NCI-H82 treated with DMSO at 0.1 percent for 48 hours (cell line): ENCODE measurements at regions not wholly inside any gene's neighbourhood (a gene's known extent, or its start where the extent isn't known, plus 50 kb on each side); places are given as distances from the start of the nearest gene placed in this dataset.
A peak's percentile ranks its signal among the peaks of the same experiment; 100 is the strongest.

ENCODE experiments used
- DNase-seq: peaks from one replicate; lab custom pipeline; 2025; ENCODE audit not compliant: unreplicated experiment; lab: John Stamatoyannopoulos, UW

DNA sequence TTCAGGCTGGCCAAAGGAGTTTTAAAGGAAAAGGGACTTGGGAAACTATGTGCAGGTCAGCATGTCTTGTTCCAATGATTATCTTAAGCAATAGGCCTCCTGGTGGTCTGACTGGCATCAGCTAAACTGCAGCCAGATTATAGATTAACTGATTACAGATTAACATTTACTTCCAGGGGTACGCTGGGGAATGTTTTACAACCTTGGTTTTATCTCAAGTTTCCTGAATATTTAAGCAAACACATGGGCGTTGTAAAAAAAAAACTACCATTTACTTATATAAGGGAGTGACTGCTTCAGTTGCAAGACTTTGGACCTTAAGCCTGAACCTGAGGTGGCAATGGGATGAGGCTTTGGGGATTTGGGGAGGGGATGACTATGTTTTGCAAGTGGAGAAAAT, 600.6 kb upstream of the B3GALT2 start:
- no peak for DNase-seq

DNA sequence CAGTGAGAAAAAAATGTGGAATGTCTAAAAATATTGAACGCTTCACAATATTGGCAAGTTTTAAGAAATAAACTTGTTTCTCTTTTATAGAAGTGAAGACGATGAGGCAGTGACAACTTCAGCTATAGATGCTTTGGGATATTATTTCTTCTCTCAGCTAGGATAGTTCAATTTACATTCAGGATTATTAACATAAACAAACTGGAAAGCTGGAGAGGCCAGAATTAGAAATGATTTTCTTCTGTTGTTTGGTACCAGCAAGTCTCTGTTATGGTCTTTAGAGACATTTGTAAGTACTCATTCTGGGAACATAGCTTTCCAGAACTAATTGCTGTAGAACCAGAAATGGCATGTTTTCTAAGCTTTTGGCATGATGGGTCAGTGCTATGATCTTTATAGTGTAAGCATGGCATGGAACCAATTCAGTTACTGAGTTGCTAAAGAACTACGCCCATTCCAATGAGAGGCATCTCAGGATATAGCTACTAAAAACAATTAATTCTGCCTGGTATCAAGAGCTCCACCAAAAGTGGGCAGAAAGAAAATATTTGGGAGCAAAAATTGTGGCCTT, 599.5 kb upstream of the B3GALT2 start:
- no peak for DNase-seq

DNA sequence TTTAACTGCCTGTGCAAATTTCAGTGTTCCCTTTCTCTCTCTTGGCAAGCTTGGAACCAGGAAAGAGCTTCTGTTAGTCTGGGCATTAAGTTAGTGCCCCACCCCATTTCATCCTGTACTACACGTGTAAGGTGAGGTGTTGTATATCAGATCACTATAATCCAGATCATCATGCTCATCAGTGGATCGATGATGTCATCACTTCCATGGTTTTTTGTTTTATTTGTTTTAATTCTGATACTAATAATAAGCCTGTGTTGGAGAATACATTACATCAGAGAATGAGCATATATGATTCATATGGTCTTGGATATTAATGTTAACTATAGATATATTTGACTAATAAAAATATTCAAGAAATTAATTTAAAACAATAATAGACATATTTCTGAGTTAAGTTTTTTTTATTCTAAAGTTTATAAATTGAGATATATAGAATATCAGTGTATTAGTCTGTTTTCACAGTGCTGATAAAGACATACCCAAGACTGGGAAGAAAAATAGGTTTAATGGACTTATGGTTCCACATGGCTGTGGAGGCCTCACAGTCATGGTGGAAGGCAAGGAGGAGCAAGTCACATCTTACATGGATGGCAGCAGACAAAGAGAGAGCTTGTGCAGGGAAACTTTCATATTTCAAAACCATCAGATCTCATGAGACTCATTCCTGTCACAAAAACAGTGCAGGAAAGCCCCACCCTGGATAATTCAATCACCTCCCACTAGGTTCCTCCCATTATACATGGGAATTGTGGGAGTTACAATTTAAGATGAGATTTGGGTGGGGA, 588.3 kb upstream of the B3GALT2 start:
- DNase-seq: no peak

DNA sequence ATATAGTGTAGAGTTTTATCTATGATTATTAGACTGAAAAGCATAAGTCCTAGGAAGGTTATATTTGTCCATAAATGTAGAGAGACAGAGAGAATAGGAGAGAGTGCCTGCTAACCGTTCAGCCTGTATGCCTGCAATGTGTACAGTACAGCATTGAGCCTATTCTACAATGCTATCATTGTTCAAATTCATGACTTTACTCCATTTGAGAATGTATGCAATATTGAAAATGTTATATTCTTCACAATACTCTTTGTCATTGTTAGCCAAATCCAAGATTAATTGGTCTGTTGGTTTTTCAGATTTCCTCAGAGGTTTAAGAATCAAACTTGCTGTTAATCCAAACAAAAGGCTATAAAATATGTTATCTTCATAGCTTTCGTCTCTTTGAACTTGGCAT, 585.2 kb upstream of the B3GALT2 start:
- no peak for DNase-seq

DNA sequence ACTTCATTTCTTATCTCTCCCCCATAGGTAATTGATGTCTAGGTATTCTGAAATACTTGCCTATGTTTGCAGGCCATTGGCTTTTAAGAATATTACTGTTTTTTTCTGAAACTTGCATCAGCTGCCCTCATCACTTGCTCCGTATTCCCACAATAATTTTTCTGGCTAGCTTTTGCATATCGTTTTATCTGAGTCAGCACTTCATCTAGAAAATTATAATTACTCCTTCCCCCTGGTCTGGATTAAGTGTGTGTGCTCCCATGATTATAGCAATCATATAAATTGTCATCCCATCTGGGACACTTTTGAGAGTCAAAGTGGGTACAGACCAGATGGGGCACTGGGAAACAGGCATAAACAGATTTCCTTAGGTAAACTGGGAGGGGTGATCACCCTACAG, 583.2 kb upstream of the B3GALT2 start:
- DNase-seq: peak; percentile 19

DNA sequence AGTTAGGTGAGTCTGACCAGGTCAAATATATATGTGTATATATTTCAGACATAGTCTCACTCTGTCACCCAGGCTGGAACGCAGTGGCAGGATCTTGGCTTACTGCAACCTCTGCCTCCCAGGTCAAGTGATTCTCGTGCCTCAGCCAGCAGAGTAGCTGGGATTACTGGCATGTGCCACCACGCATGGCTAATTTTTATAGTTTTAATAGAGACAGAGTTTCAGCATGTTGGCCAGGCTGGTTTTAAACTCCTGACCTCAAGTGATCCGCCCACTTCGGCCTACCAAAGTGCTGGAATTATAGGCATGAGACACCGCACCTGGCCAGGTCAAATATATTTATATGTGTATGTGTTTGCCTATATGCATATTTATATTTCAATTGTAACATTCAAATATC, 581.5 kb upstream of the B3GALT2 start:
- no peak for DNase-seq

DNA sequence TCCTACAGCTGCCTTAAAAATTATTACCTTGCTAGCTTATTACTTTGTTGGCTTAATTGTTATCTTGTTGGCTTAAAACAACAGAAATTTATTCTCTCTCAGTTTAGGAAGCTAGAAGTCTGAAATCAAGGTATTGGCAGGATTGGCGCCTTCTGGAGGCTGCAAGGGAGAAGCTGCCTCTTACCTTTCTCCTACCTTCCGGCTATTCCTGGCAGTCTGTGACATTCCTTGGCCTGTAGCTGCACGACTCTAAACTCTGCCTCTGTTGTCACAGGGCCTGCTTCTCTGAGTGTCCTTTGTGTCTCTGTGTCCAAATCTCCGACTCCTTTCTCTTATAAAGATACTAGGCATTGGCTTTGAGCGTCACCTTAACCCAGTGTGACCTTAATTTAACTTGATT, 579.9 kb upstream of the B3GALT2 start:
- no peak for DNase-seq

DNA sequence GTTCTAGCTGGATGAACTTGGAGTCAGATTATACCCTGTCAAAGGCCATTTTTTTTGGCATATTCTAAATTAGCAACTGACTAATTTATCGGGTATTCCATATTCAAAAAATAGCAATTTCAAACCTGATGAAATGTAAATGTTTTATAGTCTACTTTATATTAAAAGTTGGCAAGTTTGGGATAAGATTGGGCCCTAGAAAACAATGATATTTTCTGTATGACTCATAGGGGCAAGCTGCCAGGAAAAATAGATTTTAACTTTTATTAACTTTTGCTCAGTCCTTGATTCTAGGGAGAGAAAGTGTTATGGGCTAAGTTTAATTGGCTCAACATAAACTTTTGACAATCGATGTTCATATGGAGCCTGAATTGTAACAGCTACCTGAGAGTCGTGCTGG, 576.9 kb upstream of the B3GALT2 start:
- DNase-seq: no peak

DNA sequence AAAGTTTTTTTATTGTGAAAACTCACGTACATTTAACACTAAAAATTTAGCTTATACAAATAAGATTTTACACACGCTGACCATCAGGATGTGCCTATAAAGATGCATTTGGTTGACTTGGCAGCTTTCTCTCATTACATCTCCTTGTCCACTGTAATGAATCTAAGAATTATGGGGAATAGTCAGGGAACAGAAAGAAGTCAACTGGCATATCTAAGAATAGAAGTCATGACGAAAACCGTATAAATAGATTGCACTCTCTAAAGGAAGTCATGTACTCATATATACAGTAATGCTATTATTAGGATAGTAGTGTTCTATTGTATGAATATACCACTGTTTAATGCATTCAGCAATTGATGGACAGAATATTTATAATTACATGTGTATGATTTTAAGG, 575.8 kb upstream of the B3GALT2 start:
- no peak for DNase-seq

DNA sequence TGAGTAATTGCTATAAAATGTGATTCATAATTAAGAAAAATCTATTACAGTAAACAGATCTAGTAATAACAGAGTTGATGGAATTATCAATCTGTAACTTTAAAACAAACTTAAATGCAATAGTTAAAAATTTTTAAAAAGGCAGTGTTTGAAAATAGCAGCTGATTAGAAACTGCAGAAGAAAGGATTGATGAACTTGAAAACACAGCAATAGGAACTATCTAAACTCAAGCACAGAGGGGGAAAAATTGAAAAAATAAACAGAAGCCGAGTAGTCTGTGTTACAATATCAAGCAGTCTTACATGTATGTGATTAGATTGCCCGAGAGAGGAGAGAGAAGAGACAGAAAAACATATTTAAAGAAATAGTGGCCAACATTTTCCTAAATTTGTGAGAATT, 569.0 kb upstream of the B3GALT2 start:
- no peak for DNase-seq

DNA sequence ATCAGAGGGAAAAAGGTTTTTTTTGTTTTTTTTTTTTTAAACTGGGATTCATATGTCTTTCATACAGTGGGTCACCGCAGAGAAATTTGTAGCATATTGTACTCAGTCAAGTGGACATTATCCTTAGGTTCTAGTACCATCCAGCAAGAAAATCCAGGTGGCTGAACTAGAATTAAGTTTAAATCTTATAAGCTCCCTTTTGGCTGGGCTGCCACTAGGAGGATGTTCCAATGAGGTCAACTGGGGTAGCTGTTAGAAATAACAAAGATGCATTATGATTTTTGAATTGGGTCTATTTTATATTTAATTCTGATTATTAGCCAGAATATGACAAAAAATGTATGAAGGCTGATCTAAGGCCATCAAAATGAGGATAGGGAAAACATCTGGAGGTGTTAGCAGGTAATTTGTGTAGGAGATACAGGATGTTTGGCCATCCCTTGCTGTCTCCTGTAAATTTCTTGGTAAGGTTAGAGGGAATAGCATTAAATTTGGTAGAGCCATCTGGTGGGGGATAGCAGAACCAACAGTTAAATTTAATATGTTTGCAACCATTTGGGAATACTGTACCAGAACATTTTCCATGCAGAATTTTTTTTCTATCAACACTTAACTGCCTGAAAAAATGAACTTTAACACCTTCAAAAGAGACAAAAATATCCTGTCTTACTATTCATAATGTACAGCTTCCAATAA, 568.5 kb upstream of the B3GALT2 start:
- peak; percentile 6 for DNase-seq

DNA sequence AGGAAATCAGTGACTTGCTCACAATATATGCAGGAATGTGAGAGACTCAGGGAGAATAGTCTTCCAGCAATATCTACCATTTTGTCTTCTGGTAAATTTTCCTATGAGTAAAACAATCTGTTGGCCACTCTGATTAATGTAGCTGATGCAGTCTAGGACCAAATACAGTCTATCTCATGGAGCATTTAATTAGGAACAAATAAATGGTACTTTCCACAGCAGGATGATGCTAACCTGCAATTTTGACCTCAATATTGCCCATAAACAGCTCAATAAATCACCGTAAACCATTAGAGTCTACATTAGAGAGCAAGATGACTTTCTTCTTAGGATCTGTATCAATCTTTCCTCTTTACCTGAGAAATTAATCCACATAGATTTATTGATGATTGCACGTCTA, 567.7 kb upstream of the B3GALT2 start:
- no peak for DNase-seq

DNA sequence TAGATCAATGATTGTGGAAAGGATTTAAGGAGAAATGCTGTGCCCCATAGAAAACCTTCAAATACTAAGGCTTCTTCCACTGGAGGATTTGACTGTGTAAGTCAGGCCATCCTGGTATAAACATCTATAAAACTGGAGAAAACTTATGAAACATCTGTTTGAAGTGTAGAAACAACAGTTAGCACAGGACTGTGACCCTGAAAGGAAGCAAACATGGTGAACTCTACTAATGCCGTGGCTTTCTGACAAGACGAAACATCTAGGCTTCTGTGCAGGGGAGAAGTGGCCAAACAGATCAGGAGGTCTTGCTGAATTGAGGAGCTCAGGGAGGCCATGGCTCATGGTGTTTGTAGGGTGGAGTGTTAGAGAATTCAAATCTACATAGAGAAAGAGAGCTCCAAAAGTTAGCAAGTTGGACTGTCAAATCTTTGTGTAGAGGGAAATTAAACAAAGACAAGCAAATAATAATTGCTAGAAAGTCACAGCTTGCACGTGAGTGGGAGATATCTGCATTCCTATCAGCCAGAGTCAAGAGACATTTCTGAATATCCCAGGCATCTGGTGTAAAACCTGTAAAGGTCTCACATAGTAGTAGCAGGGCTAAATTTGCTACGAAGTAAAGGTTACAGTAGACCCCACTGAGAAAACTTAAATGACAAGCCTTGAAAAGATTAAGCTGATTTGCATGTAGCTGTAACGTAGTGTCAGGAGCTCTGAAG, 566.8 kb upstream of the B3GALT2 start:
- DNase-seq: no peak

DNA sequence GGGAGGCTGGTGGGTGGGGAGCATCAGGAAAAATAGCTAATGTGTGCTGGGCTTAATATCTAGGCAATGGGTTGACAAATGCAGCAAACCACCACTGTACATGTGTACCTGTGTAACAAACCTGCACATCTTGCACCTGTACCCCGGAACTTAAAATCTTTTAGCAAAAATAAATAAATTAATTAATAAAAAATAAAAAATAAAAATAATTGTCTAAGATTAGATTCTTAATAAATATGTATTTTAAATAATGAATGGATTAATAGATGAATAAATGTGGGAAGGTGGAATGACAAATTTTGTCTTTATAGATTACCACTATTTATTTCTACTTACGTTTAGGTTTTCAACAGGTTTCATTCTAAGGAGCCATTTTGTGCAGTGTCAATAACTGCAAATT, 563.5 kb upstream of the B3GALT2 start:
- no peak for DNase-seq

DNA sequence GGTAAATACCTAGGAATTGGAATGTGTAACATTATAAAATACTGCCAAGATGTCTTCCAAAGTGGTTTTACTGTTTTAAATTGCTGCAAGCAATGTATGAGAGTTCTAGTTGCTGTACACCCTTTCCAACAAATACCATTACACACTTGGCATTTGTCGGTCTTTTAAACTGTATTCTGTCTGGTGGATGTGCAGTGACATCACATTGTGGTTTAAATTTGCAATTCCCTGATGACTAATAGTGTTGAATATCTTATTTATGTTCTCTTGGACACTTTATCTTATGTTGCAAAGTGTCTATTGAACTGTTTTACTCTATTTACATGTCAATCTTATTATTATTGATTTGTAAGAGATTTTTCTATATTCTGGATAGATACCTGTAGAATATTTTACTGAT, 561.2 kb upstream of the B3GALT2 start:
- DNase-seq: no peak

DNA sequence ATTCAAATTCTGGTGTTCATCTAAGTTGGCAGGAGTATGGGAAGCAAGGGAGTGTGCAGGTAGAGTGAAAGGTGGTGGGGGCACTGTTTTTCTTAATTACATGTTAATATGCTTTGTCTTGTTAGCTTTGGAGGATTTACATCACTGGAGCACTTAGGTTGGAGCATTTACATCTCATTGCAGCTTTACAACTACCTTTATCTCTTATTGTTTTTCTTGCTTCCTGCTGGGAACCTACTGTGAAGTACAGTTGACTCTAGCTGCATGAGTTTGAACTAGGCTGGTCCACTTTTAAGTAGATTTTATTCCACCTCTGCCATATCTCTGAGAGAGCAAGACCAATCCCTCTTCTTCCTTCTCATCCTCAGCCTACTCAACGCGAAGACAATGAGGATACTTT, 554.8 kb upstream of the B3GALT2 start:
- no peak for DNase-seq

DNA sequence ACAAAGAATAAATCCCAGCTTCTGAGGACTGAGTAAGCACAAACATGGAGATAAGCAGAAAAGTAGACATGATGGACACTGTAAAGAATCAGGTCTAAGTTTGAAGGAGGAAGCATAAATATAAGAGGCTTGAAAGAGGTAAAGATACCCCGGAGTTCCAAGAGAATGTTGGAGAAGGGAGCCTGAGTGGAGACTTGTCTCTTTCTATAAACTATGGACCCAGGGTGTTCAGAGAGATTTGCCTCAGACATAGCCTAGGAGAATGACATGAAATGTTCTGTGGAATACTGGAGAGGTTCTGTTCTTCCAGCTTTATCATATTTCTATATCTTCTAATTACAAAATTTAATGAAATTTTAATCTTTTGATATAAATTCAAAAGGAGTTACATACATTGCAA, 554.3 kb upstream of the B3GALT2 start:
- DNase-seq: no peak

DNA sequence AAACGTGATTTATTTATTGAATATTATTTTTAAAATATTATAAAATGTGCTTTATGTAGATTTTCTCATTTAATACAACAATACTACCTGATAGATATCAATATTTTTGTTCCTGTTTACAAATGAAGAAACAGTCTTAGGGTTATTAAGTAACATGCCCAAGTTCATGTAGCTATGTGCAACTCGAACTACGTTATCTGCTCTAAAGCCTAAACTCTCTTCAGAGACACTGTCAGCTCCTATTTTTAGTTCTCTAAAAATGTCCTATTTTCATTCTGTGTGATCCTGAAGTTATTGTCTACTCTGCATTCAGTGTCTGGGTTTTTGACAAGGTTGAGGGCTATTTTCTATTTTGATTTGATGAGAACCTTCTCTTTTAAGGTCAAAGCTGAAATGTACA, 550.1 kb upstream of the B3GALT2 start:
- DNase-seq: no peak

DNA sequence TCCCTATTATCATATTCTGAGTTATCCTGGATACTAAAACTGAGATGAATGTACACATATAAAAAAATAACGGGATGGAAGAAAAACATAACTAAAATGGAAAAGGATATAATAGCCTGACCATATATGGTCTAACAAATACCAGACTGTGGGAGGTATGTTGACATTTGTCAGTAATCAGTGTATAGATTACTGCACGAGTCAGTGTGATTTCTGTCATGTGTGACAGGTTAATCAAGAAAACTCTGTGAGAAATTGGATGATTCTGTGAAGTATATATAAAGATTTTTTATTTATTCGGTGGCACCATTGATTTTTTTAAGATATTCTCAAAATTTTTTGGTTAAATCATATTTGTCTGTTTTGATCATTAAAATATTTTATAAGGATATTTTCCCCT, 547.3 kb upstream of the B3GALT2 start:
- DNase-seq: no peak

DNA sequence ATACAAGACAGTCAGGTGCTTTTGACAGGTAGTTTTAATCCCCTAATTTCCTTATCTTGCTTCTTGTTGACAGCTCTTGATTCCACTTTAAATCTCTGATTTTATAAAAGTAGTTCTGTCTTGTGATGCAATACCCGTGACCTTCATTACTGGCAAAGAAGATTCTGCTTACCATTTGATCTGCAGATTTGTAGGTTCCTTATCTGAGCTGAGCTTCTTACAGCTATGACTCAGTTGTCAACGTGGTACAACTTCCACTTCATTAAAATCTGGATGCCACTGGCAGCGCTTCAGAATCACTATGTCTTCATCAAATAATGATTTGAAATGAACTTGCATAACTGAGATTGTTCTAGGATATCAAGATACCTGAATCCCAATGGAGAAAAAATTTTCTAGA, 543.6 kb upstream of the B3GALT2 start:
- DNase-seq: no peak

DNA sequence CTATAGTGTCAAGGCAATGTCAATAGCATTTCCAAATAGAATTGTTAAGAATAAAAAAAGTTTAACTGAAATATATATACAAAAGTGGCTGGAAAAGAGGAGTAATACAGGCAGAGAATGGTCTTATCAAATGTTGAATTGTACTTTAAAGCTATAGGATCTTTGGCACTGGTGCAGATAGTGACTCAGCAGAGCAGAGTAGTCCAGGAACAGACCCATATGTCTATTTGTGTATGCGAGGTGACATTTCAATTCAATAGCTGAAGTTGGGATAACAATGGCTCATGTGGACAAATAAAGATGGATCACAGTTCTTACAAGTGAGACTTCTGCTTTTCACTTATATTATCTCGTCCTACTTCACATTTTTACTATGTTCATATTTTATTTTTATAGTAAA, 543.0 kb upstream of the B3GALT2 start:
- no peak for DNase-seq

DNA sequence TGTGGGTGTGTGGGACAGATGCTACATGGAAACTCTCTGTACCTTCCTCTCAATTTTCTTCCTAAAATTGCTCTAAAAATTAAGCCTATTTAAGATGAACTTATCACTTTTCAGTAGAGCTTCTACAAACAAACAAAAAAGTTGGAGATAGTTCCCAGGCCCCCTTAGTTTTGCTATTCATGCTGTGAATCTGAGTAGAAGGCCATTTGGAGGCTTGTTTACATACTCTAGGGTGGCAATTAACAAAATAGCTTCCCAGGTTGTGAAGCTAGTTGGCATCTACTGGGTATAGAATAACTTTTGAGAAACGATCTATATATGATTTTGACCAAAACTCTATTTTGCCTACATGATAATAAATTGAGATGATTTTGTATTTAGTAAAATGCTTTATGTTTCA, 541.4 kb upstream of the B3GALT2 start:
- DNase-seq: no peak
